ENCODE measurements at regions not wholly inside any gene's neighbourhood (a gene's known extent, or its start where the extent isn't known, plus 50 kb on each side); places are given as distances from the start of the nearest gene placed in this dataset.

- TF ChIP-seq POLR2AphosphoS5 (IDR thresholded peaks at IDR 0.05; ENCODE audit: low read depth, low read length) (no peak), POLR2A (IDR thresholded peaks at IDR 0.05; ENCODE audit: low read depth, low read length) (no peak), TAF1 (IDR thresholded peaks at IDR 0.05; ENCODE audit: low read depth, low read length) (no peak), PAX5 (IDR thresholded peaks at IDR 0.05; ENCODE audit: insufficient read depth, low read length, severe bottlenecking) (no peak)
These were observed 412.2 kb downstream of the INSC start for GRCh38 chr11:15526859-15527450.
